Astrocyte of the spinal cord (primary cell): ENCODE measurements at regions not wholly inside any gene's neighbourhood (a gene's known extent, or its start where the extent isn't known, plus 50 kb on each side); places are given as distances from the start of the nearest gene placed in this dataset.

ENCODE experiments used
- DNase-seq: peaks from one replicate; pipeline ENCODE4 v3.0.0; 2011; ENCODE audit warnings: low read depth, low spot score
- H3K4me3 ChIP-seq: 2 replicates; pipeline ENCODE4 v1.5.1; 2011; ENCODE audit warnings: low read depth, mild to moderate bottlenecking, low read length, moderate library complexity
- CTCF ChIP-seq: IDR thresholded peaks from 2 replicates; pipeline ENCODE4 v1.5.1; 2012; ENCODE audit warnings: low read depth, mild to moderate bottlenecking, low read length, inconsistent platforms
- in situ Hi-C: cut with HindIII; loops from 2 replicates; pipeline ENCODE4 v1.10.0; 2017; ENCODE audit warnings: low sequenced_read_pairs

- in situ Hi-C loops: no loop called here
- no peak for DNase-seq
- H3K4me3 ChIP-seq: no peak overlapping the region
- TF ChIP-seq CTCF: no peak
Measured at GRCh38 chr15:69887553-69887952, 210.2 kb downstream of the TLE3 start.

GRCh38 chr15:69888406-69888805 is 209.3 kb downstream of the TLE3 start:
- in situ Hi-C loops: no loop called here
- no peak for DNase-seq
- TF ChIP-seq CTCF: no peak
- no peak overlapping the region for H3K4me3 ChIP-seq

GRCh38 chr15:69891070-69891536 is 206.6 kb downstream of the TLE3 start:
- TF ChIP-seq CTCF: no peak
- no peak overlapping the region for H3K4me3 ChIP-seq
- in situ Hi-C loops: no loop called here
- DNase-seq: no peak

- DNase-seq: no peak
- H3K4me3 ChIP-seq: no peak overlapping the region
- in situ Hi-C loops: no loop called here
- no peak for TF ChIP-seq CTCF
Measured at GRCh38 chr15:69891606-69892005, 206.1 kb downstream of the TLE3 start.

- no peak overlapping the region for H3K4me3 ChIP-seq
- in situ Hi-C loops: no loop called here
- DNase-seq: no peak
- no peak for TF ChIP-seq CTCF
Measured at GRCh38 chr15:69892351-69892750, 205.4 kb downstream of the TLE3 start.

GRCh38 chr15:69893086-69893485 is 204.6 kb downstream of the TLE3 start:
- in situ Hi-C loops: no loop called here
- no peak for TF ChIP-seq CTCF
- H3K4me3 ChIP-seq: no peak overlapping the region
- DNase-seq: no peak

GRCh38 chr15:69893863-69894262 is 203.9 kb downstream of the TLE3 start:
- DNase-seq: peak; percentile 71
- H3K4me3 ChIP-seq: no peak overlapping the region
- TF ChIP-seq CTCF: no peak
- in situ Hi-C loops: no loop called here
